ENCODE measurements at regions not wholly inside any gene's neighbourhood (a gene's known extent, or its start where the extent isn't known, plus 50 kb on each side); places are given as distances from the start of the nearest gene placed in this dataset.
"Not testable (repeated sequence)": the region's sequence is repeated elsewhere in the genome, so short reads cannot be mapped to it uniquely, and the experiment has no call there.

DNA sequence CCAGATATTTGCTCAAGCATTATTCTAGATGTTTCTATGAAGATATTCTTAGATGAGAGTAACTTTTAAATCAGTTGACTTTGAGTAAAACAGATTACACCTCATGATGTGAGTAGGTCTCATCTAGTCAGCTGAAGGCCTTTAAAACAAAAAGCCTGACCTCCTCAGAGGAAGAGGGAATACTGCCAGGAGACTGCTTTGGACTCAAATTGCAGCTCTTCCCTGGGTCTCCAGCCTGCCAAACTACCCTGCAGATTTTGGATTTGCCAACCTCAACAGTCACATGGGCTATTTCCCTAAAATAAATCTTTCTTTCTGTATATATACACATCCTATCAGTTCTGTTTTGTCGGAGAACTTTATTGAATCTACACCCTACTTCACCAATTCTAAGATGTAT lies 182.5 kb upstream of the TENT5A start:
- no peak for DNase-seq (ENCODE audit: low read depth in 1 of 2, low spot score in 1 of 2)

DNA sequence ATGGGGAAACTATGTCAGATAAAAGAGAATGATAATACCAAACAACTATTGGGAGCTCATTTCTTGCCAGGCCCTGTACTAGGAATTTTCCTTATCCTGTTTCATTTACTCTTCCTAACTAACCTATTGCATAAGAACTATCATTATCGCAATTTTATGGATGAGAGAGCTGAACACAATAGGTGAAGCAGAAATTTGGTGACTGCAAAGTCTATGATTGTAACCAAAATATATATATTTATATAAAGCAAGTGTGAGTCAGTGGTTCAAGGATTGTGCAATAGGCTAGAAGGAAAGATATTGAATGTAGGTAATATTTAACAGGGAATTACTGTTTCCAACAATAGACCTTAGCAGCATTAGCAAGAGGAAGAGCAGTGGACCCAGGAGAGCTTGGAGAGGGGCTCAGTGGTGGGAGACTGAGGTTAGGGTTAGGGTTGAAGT lies 181.1 kb upstream of the TENT5A start:
- no peak for DNase-seq (ENCODE audit: low read depth in 1 of 2, low spot score in 1 of 2)
- TF ChIP-seq, protein P1, sequence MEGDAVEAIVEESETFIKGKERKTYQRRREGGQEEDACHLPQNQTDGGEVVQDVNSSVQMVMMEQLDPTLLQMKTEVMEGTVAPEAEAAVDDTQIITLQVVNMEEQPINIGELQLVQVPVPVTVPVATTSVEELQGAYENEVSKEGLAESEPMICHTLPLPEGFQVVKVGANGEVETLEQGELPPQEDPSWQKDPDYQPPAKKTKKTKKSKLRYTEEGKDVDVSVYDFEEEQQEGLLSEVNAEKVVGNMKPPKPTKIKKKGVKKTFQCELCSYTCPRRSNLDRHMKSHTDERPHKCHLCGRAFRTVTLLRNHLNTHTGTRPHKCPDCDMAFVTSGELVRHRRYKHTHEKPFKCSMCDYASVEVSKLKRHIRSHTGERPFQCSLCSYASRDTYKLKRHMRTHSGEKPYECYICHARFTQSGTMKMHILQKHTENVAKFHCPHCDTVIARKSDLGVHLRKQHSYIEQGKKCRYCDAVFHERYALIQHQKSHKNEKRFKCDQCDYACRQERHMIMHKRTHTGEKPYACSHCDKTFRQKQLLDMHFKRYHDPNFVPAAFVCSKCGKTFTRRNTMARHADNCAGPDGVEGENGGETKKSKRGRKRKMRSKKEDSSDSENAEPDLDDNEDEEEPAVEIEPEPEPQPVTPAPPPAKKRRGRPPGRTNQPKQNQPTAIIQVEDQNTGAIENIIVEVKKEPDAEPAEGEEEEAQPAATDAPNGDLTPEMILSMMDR (IDR thresholded peaks at IDR 0.05; ENCODE audit: low read depth, low read length), result no peak
- Histone ChIP-seq H3K9me3 (ENCODE audit: low read depth) (no peaks in the 10 kb centered on the region), H3K27ac (no peak overlapping the region), H3K4me3 (no peak overlapping the region), H3K36me3 (no peaks in the 10 kb centered on the region), H3K4me1 (ENCODE audit: low read depth) (no peaks in the 10 kb centered on the region), H3K27me3 (no peaks in the 10 kb centered on the region)

More for the DNA sequence above, 182.5 kb upstream of the TENT5A start:
- H3K9me3 ChIP-seq (ENCODE audit: low read depth), result no peaks in the 10 kb centered on the region
- no peak overlapping the region for H3K4me3 ChIP-seq
- no peaks in the 10 kb centered on the region for H3K36me3 ChIP-seq
- TF ChIP-seq, protein P1 (IDR thresholded peaks at IDR 0.05; ENCODE audit: low read depth, low read length), result no peak
- no peaks in the 10 kb centered on the region for H3K27me3 ChIP-seq
- no peak overlapping the region for H3K27ac ChIP-seq
- H3K4me1 ChIP-seq (ENCODE audit: low read depth), result no peaks in the 10 kb centered on the region

DNA sequence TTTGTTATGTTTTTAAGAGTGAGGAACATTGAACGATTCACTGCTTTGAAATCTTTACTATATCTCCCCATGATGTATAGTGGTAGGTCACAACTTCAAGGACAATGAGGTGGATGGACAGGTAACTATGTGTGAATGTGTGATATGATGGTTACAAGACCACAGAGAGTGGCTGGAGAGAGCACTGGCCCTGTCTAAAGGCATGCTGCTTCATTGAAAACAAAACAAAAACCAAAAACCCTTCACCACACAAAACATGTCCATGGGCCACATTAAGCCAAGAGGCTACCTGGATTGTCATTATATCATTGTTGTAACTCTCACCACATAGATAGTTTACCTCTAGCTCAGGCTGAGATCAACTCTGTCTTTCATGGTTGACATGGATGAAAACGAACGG lies 180.6 kb upstream of the TENT5A start:
- no peaks in the 10 kb centered on the region for H3K9me3 ChIP-seq (ENCODE audit: low read depth)
- TF ChIP-seq, protein P1 (IDR thresholded peaks at IDR 0.05; ENCODE audit: low read depth, low read length), result no peak
- no peak overlapping the region for H3K4me3 ChIP-seq
- H3K27ac ChIP-seq, result no peak overlapping the region
- H3K4me1 ChIP-seq (ENCODE audit: low read depth), result no peaks in the 10 kb centered on the region
- no peaks in the 10 kb centered on the region for H3K36me3 ChIP-seq
- DNase-seq (ENCODE audit: low read depth in 1 of 2, low spot score in 1 of 2), result no peak
- H3K27me3 ChIP-seq, result no peaks in the 10 kb centered on the region

DNA sequence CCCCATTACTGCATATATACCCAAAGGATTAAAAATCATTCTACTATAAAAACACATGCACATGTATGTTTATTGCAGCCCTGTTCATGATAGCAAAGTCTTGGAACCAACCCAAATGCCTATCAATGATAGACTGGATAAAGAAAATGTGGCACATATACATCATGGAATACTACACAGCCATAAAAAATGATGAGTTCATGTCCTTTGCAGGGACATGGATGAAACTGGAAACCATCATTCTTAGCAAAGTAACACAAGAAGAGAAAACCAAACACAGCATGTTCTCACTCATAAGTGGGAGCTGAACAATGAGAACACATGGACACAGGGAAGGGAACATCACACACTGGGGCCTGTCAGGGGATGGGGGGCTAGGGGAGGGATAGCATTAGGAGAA lies 180.0 kb upstream of the TENT5A start:
- not testable (repeated sequence) for H3K27me3 ChIP-seq; H3K27ac ChIP-seq; H3K36me3 ChIP-seq; DNase-seq (ENCODE audit: low read depth in 1 of 2, low spot score in 1 of 2); H3K4me3 ChIP-seq; H3K4me1 ChIP-seq (ENCODE audit: low read depth); H3K9me3 ChIP-seq (ENCODE audit: low read depth)

DNA sequence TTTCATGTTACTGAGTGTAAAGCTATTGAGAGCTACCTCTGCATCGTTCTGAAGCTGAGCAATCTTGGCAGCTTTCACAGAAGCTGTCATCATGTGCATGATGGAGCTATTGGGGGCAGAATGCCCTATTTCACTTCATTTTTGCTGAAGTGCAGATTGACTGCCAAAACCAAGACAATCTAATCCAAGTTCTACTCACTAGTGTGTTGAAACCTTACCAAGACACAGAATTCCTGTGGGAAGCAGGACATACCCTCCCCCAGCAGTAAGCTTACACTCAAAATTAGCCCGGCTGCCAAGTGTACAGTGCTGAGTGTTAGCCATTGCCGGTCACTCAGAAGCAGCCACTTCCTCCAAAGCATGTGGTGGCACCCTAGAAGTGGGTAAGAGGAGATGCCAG lies 177.3 kb upstream of the TENT5A start:
- H3K4me3 ChIP-seq, result no peak overlapping the region
- H3K9me3 ChIP-seq (ENCODE audit: low read depth), result no peaks in the 10 kb centered on the region
- H3K4me1 ChIP-seq (ENCODE audit: low read depth), result no peaks in the 10 kb centered on the region
- H3K27ac ChIP-seq, result no peak overlapping the region
- H3K36me3 ChIP-seq, result no peaks in the 10 kb centered on the region
- no peaks in the 10 kb centered on the region for H3K27me3 ChIP-seq
- TF ChIP-seq, protein P1 (IDR thresholded peaks at IDR 0.05; ENCODE audit: low read depth, low read length), result no peak
- DNase-seq (ENCODE audit: low read depth in 1 of 2, low spot score in 1 of 2), result peak in 1 of 2 donors; percentile 92

DNA sequence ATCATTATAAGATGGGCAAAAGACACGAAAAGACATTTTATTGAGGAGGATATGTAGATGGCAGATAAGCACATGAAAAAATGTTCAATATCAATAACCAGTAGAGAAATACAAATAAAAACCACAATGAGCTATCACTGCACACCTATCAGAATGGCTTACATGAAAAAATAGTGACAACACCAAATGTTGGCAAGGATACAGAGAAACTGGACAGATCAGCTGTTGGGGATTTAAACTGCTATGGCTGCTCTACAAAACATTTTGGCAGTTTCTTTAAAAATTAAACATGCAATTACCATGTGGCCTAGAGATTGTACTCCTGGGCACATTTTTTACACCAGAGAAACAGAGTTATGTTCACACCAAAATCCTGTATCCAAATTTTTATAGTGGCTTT lies 172.7 kb upstream of the TENT5A start:
- no peaks in the 10 kb centered on the region for H3K4me1 ChIP-seq (ENCODE audit: low read depth)
- H3K4me3 ChIP-seq, result no peak overlapping the region
- no peaks in the 10 kb centered on the region for H3K36me3 ChIP-seq
- no peak overlapping the region for H3K27ac ChIP-seq
- TF ChIP-seq, protein P1 (IDR thresholded peaks at IDR 0.05; ENCODE audit: low read depth, low read length), result no peak
- DNase-seq (ENCODE audit: low read depth in 1 of 2, low spot score in 1 of 2), result no peak
- H3K27me3 ChIP-seq, result no peaks in the 10 kb centered on the region
- no peaks in the 10 kb centered on the region for H3K9me3 ChIP-seq (ENCODE audit: low read depth)
